DMS153 treated with DMSO at 0.1 percent for 48 hours (cell line): ENCODE measurements at regions not wholly inside any gene's neighbourhood (a gene's known extent, or its start where the extent isn't known, plus 50 kb on each side); places are given as distances from the start of the nearest gene placed in this dataset.

Source experiments
- DNase-seq: peaks from one replicate; lab custom pipeline; 2025; ENCODE audit not compliant: unreplicated experiment; lab: John Stamatoyannopoulos, UW

GRCh38 chr7:114130866-114131265 is 212.1 kb upstream of the PPP1R3A start:
- no peak for DNase-seq

DNA sequence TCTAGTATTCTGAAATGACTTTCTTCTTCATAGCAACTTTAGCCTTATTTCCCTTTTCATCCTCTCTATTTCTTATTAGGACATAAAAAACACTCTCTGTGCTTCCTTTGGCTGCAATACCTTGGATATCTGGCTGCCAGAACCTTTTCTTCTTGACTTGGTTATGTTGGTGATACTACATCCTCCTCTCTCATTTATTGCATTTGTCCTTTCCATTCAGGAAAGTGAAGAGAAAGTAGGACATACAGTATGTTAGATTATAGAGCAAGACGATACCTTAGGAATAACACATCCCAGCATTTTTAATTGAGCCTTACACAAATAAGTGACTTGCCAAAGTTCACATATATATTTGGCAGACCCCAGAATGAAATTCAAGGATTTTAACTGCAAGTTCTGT is 210.1 kb upstream of the PPP1R3A start:
- no peak for DNase-seq

DNA sequence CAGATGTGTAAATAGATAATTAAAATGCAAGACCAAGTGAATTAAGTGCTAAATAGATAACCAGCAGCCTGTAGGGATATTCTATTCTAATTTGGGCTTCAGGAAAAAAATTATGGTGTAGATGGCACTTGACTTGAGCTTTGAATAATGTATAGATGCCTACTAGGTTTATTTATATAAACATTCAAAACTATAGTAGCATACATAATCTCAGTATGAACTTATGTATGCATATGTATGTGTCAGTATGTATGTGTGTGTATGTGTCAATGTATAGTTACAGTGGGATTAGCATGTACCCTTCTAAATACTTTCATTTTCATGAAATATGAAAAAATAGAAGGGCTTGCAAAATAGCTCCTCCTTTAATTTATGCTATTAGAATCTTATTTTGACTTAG is 207.3 kb upstream of the PPP1R3A start:
- no peak for DNase-seq

DNA sequence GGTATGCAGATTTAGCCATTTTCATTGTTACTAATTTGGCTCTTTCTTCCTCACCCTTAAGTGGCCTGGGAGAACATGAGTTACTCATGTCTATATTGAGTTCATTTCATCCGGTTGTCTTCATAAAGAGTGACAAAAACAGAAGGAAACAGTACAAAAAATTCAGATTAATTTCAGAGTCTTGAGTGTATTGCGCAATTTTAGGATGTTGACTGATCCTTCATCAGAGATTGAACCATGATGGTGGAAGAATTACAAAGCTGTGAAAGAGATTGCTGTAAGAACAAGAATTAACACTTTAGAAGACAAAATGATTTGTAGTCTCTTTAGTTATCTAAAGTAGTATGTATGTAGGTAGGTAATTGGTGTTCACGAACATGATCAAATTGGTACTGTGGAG is 194.0 kb upstream of the PPP1R3A start:
- DNase-seq = no peak

DNA sequence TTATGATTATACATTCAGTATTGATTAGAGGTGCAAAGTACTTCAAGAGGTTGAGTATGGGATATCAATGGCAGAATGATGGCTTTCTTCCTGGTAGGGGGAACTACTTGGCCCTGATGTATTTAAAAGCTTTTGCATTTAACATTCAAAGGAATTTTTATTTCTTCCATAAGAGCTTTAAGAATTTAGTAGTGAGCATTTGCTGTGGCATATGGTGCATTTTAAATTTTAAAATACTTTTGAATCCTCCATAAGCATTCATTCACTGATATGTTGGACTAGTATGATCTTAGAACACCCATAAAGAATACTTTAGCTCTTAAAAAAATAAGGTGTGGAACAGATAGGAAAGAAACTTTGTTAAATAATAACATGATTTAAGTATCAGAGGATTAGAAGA is 191.9 kb upstream of the PPP1R3A start:
- DNase-seq = no peak

- no peak for DNase-seq
Observed at GRCh38 chr7:114109721-114110120, 190.9 kb upstream of the PPP1R3A start.

- no peak for DNase-seq
Observed at GRCh38 chr7:114109304-114109703, 190.5 kb upstream of the PPP1R3A start.

DNA sequence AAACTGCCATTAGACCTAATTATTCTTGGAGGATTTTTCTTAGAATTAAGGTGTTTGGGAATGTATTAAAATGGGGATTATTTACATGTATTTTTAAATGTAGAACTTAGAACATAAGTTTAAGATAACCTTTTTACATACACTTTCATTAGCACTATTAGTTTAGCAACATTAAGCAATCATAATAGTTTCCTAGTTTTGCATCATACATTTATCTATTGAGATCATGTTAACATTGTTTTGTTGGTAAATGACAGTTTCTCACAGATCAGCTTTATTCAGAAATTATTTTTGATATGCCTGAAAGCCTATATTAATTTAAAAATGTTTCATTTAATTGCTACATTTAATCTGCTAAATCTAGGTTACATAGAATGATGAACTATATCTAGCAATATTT is 189.7 kb upstream of the PPP1R3A start:
- DNase-seq = no peak

- DNase-seq = no peak
Observed at GRCh38 chr7:114107522-114107921, 188.7 kb upstream of the PPP1R3A start.

DNA sequence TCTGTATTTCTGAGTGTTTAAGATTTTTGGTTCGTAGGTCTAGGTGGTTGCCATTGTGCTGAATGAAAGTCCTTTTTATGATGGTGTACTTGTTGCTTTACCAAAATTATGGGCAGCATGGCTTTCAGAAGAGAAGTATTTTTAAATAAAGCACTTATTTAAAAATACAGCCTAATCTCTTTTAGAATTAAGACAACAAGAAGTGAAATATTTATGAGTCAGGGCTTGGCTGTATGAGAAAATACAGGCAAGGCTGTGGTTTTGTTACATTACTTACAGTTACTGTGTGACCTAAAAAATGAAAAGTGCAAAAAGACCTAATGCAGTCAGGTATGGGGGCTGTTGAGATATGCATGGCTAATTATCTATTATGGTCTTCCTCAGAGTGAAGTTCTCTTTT is 185.2 kb upstream of the PPP1R3A start:
- DNase-seq = no peak

DNA sequence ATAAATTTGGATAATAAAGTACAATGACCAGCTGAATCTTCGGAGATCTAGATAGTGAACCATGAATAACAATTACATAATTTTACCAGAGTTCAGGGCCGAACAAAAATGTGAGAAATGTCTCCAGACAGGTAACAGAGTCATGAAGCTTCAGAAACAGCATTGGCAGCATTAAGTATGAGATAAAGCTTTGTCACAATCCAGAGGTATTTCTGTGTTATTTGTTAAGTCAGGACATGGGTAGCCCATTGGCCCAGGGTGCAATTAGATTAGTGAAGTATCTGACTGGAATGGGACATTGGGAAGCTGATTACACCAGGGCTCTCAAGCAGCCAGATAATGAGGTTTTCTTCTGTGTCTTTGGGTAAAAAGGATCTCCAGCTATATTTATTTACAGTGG is 184.2 kb upstream of the PPP1R3A start:
- DNase-seq = no peak

- no peak for DNase-seq
Observed at GRCh38 chr7:114102131-114102530, 183.3 kb upstream of the PPP1R3A start.

DNA sequence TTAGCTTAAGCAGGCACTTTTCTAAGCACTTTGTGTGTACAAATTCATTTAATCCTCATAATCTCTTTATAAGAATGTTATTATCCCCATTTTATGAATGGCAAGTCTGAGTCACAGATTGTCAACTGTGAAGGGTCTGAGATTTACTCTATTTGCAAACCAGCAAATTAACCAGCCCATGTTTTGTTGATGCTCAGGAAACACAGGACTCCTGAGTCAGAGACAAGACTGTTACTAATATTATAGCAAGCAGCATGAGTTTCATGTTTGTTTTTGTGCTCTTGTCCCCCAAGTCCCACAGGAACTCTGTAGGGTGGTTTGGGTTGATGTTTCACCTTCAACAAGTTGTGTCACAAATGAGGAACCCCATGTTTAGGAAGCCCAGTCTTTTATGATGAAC is 182.0 kb upstream of the PPP1R3A start:
- DNase-seq = no peak

DNA sequence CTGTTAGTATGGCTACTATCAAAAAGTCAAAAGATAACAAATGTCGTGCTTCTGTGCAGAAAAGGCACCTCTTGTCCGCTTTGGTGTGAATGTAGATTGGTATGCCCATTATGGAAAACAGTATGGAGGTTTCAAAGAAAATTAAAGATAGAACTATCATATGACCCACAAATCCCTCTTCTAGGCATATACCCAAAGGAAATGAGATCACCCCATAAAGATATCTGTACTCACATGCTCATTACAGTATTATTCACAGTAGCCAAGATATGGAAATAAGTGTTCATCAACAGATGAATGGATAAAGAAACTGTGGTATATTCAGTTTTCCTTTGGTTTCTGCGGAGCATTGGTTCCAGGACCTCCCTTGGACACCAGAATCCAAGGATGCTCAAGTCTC is 180.5 kb upstream of the PPP1R3A start:
- no peak for DNase-seq

DNA sequence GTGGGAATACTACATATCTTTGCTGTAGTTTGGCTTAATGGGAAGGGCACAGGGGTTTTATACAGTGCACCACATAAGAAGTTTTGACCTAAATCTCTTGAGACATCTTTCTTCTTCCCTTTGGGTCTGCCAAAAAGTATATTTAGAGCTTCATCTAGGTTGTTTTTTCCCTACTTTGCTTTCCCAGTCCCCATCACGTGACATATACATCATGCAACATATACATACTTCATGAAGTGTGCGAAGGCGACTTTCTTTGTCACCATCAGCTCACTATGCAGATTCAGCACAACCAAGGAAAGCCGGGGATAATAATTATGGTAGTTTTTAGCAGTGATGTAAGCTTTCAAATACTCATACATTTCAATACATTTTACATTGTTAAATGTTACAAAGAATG is 177.1 kb upstream of the PPP1R3A start:
- DNase-seq = no peak

DNA sequence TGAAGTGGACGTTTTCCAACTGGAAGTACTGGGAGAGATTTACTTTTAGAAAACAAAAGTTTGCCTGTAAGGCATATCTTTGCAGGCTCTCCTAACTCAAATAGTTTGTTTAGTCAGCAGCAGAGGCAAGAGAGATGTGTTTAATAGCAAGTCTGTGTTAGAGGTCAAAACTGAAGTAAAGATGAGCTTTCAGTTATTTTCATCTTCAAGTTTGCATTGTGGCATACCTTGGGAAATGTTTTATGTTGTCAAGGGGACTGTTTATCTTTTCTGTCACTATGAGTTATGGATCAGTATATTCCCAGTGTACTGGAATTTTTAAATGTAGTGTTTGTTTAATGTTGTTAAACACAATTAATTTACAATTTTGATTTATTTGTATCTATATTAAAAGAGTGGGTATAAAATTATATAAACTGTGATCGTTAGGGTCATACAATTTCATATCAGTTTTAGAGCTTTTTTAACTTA is 169.7 kb upstream of the PPP1R3A start:
- DNase-seq = no peak

- no peak for DNase-seq
Observed at GRCh38 chr7:114087653-114088469, 169.1 kb upstream of the PPP1R3A start.

DNA sequence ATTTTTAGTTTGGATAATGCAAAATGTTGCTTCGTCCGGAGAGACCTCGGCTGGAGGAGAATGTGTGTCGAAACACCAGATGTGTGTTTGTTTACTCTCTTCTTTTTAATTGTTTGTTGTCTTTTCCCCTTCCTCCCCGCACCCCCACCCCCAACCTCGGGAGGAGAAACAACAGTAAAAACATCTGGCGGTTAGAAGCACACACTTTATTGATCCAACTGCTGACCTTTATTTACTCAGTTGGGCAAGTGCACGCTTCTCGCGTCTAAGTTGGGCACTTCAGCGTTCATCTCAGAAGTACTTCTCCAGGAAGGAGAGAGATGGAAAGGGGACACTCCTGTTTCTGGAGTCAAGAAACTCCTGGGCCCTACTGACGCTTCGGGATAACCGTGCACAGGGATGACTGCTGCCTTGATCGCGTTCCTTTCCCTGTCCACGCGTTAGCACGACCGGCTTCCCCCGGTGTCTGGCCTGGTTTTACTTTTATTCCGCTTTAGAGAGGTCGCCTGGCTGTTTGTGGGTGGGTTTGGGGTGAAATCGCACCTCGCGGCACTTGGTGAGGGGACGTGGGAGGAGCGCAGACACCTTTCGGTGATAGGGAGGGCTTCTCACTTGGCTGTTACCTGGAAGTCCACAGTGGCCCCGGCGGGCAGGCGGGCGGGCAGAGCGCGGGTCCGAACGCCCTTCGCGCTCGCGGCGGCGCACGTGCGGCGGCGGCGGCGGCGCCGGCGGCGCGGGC is 168.3 kb upstream of the PPP1R3A start:
- DNase-seq = peak; percentile 13

DNA sequence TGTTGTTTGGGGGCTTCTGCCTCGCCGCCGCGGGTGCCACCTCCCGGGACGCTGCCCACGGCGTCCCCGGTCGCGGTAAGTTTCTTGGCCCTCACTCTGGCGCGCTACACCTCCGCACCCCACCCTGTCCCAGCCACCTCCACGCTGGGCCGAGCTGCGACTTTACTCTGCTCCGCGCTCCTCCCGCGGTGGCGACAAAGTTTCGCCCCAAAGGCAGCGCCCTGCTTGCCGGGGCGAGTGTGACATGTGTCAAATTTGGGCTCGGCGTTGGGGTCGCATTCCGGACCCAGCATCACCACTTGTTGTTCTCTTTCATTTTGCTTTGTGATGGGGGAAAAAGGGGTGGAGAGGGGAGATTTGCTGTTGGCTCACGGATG is 167.7 kb upstream of the PPP1R3A start:
- no peak for DNase-seq

- DNase-seq = peak; percentile 65
Observed at GRCh38 chr7:114085592-114086501, 167.0 kb upstream of the PPP1R3A start.

- DNase-seq = no peak
Observed at GRCh38 chr7:114085313-114085591, 166.4 kb upstream of the PPP1R3A start.
